ENCODE measurements at regions not wholly inside any gene's neighbourhood (a gene's known extent, or its start where the extent isn't known, plus 50 kb on each side); places are given as distances from the start of the nearest gene placed in this dataset.

DNA sequence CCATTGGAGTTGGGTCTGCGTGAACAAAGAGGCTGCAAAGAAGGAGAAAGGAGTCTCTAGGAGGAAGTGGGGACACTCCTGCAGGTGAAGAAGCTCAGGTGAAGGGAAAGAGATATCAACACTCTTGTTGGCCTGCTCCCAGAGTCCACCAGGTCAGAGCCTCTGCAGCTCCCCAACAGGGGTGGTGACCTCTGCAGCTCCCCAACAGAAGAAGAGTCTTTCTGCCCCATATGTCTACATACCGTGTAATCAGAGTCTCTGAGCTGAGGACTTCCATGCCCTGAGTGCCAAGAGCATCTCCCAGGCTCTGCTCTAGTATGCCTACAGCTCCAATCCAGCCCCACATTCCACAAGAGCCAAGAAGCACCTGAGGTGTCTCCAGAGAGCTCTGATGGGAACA lies 67.4 kb upstream of the TRPC7 start:
- Histone ChIP-seq H3K79me1 (ENCODE audit: low read depth in 1 of 2, low read length in 2 of 2) (no peaks in the 10 kb centered on the region), H3K23ac (ENCODE audit: low read depth, low read length) (no peak overlapping the region), H3K27ac (ENCODE audit: insufficient read depth, low read length) (no peak overlapping the region), H3K9me3 (ENCODE audit: control insufficient read depth, insufficient read depth, low read length) (peaks cover 2% of the 10 kb centered on the region; the same call in 1 of the 2 replicates), H3K4me2 (ENCODE audit: low read depth, low read length) (no peak overlapping the region), H2AK9ac (replicated peaks; ENCODE audit: low read depth, low read length, poor library complexity) (no peak overlapping the region), H4K8ac (ENCODE audit: low read depth in 2 of 2, low read length in 2 of 2) (no peak overlapping the region), H3K9ac (ENCODE audit: low read depth, low read length) (no peak overlapping the region), H3K56ac (ENCODE audit: extremely low read depth, insufficient read depth, low read length) (no peak overlapping the region), H3K18ac (ENCODE audit: low read depth, low read length) (no peak overlapping the region), H2BK5ac (ENCODE audit: low read depth, low read length, poor library complexity, severe bottlenecking) (no peak overlapping the region), H3K36me3 (ENCODE audit: control insufficient read depth, insufficient read depth, low read length) (no peaks in the 10 kb centered on the region), H4K5ac (ENCODE audit: low read depth, low read length) (no peak overlapping the region), H2AK5ac (ENCODE audit: low read depth, low read length) (no peak overlapping the region), H2BK120ac (ENCODE audit: low read depth, low read length) (no peak overlapping the region), H2BK15ac (ENCODE audit: low read depth, low read length) (no peak overlapping the region), H3K27me3 (ENCODE audit: control insufficient read depth, insufficient read depth, low read length) (no peaks in the 10 kb centered on the region), H2AFZ (replicated peaks; ENCODE audit: low read length, poor library complexity) (no peak overlapping the region), H3K9me1 (ENCODE audit: insufficient read depth, low read length) (no peaks in the 10 kb centered on the region), H3K4ac (ENCODE audit: low read depth, low read length) (no peak overlapping the region), H3K4me1 (ENCODE audit: control insufficient read depth, insufficient read depth, low read length) (no peaks in the 10 kb centered on the region), H4K91ac (ENCODE audit: insufficient read depth, low read depth, low read length) (no peak overlapping the region), H4K20me1 (ENCODE audit: insufficient read depth, low read length) (no peaks in the 10 kb centered on the region), H2BK20ac (ENCODE audit: low read depth, low read length) (no peak overlapping the region), H3K4me3 (ENCODE audit: insufficient read depth, low read depth, low read length) (no peak overlapping the region), H3K14ac (replicated peaks; ENCODE audit: low read depth, low read length) (no peak overlapping the region)
- ChIA-PET POLR2A (ENCODE audit: unreplicated experiment) (no interaction called here), CTCF (no interaction called here)
- intact Hi-C loops (cut with micrococcal nuclease) (no loop called here), in situ Hi-C loops (cut with MboI; ENCODE audit: low sequenced_read_pairs) (no loop called here), dilution Hi-C loops (cut with HindIII; ENCODE audit: low sequenced_read_pairs, unreplicated experiment) (no loop called here)
- WGBS, 2 experiments (ENCODE audit: extremely low coverage in 2 of 2, insufficient read length in 1 of 2) = no CpG with 5 or more reads among the region's 2 CpGs
- ATAC-seq (ENCODE audit: low read depth) (no peak), DNase-seq (no peak)
- no peak for TF ChIP-seq RAD21 (IDR thresholded peaks at IDR 0.05; ENCODE audit: low read length)
- no peak for TF ChIP-seq CHD1 (IDR thresholded peaks at IDR 0.05; ENCODE audit: low read depth, low read length)
- TF ChIP-seq, protein P1, sequence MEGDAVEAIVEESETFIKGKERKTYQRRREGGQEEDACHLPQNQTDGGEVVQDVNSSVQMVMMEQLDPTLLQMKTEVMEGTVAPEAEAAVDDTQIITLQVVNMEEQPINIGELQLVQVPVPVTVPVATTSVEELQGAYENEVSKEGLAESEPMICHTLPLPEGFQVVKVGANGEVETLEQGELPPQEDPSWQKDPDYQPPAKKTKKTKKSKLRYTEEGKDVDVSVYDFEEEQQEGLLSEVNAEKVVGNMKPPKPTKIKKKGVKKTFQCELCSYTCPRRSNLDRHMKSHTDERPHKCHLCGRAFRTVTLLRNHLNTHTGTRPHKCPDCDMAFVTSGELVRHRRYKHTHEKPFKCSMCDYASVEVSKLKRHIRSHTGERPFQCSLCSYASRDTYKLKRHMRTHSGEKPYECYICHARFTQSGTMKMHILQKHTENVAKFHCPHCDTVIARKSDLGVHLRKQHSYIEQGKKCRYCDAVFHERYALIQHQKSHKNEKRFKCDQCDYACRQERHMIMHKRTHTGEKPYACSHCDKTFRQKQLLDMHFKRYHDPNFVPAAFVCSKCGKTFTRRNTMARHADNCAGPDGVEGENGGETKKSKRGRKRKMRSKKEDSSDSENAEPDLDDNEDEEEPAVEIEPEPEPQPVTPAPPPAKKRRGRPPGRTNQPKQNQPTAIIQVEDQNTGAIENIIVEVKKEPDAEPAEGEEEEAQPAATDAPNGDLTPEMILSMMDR (conservative IDR thresholded peaks at IDR 0.05; ENCODE audit: low read depth, low read length) = no peak
- no peak for TF ChIP-seq NFE2L2 (IDR thresholded peaks at IDR 0.05; ENCODE audit: low read depth, low read length)
- TF ChIP-seq FOS (IDR thresholded peaks at IDR 0.05; ENCODE audit: low read depth, low read length) = no peak
- no peak for TF ChIP-seq MXI1 (IDR thresholded peaks at IDR 0.05; ENCODE audit: borderline replicate concordance, low read depth, low read length)
- no peak for TF ChIP-seq CEBPB (IDR thresholded peaks at IDR 0.05; ENCODE audit: low read depth, low read length)
- TF ChIP-seq RCOR1 (IDR thresholded peaks at IDR 0.05; ENCODE audit: insufficient replicate concordance, low read length) = no peak
- no peak for TF ChIP-seq BHLHE40 (IDR thresholded peaks at IDR 0.05; ENCODE audit: low read depth, low read length)
- TF ChIP-seq, protein P2, sequence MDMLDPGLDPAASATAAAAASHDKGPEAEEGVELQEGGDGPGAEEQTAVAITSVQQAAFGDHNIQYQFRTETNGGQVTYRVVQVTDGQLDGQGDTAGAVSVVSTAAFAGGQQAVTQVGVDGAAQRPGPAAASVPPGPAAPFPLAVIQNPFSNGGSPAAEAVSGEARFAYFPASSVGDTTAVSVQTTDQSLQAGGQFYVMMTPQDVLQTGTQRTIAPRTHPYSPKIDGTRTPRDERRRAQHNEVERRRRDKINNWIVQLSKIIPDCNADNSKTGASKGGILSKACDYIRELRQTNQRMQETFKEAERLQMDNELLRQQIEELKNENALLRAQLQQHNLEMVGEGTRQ (IDR thresholded peaks at IDR 0.05; ENCODE audit: low read depth, low read length) = no peak
- no peak for TF ChIP-seq SMC3 (IDR thresholded peaks at IDR 0.05; ENCODE audit: low read depth, low read length)
- TF ChIP-seq, protein P3, sequence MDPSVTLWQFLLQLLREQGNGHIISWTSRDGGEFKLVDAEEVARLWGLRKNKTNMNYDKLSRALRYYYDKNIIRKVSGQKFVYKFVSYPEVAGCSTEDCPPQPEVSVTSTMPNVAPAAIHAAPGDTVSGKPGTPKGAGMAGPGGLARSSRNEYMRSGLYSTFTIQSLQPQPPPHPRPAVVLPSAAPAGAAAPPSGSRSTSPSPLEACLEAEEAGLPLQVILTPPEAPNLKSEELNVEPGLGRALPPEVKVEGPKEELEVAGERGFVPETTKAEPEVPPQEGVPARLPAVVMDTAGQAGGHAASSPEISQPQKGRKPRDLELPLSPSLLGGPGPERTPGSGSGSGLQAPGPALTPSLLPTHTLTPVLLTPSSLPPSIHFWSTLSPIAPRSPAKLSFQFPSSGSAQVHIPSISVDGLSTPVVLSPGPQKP (IDR thresholded peaks at IDR 0.05; ENCODE audit: borderline replicate concordance, low read depth, low read length) = no peak
- TF ChIP-seq MAFK (IDR thresholded peaks at IDR 0.05; ENCODE audit: low read depth, low read length) = no peak
- TF ChIP-seq POLR2A (IDR thresholded peaks at IDR 0.05; ENCODE audit: low read depth, low read length) = no peak
- no peak for TF ChIP-seq MAZ (IDR thresholded peaks at IDR 0.05; ENCODE audit: borderline replicate concordance, low read depth, low read length)
- BruUV-seq (replicated peaks) = no TSS peak

Measured in IMR-90 (cell line).